KBM-7 (cell line): ENCODE measurements at regions not wholly inside any gene's neighbourhood (a gene's known extent, or its start where the extent isn't known, plus 50 kb on each side); places are given as distances from the start of the nearest gene placed in this dataset.
"Not testable (repeated sequence)": the region's sequence is repeated elsewhere in the genome, so short reads cannot be mapped to it uniquely, and the experiment has no call there.

ENCODE experiments used
- DNase-seq: peaks from one replicate; pipeline ENCODE4 v3.0.0-alpha.2; 2015
- in situ Hi-C: fragments of 300-500 bp; cut with MboI; formaldehyde crosslinking; loops from 2 replicates; pipeline ENCODE4 v1.14.3; 2020; ENCODE audit warnings: low sequenced_read_pairs, low pct_unique_long_range_greater_than_20kb, mixed read lengths

GRCh38 chr13:80840316-80840976, 499.5 kb upstream of the SPRY2 start:
- in situ Hi-C loops, result no loop called here
- DNase-seq, result no peak

DNA sequence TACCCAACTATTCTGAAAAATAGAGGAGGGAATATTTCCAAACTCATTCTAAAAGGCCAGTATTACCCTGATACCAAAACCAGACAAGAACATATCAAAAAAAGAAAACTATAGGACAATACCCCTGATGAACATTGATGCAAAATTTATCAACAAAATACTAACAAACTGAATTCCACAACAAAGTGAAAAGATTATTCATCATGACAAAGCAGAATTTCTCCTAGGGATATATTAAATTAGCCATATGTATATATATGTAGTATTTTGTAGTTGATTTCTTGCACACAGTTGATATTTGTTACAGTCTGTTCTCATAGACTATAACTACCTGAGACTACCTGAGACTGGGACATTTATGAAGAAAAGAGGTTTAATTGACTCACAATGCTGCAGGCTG, 495.0 kb upstream of the SPRY2 start:
- DNase-seq, result no peak
- in situ Hi-C loops, result no loop called here

DNA sequence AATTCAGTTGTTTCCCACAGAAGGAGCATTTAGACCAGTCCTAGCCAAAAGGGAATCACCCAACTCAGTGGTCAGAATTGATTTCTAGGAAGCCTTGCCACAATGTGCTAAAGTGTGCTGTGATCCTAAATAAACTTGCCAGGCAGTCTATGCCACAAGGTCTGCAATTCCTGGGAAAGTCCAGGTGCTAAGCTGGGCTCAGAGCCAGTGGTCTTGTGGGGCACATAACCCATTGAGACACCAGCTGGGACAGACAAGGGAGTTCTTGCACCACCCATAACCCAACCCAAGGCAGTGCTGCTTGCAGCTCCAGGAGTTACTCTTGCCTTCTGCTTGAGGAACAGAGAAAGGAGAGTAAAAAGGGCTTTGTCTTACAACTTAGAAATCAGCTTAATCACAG, 489.5 kb upstream of the SPRY2 start:
- DNase-seq, result no peak
- in situ Hi-C loops, result no loop called here

DNA sequence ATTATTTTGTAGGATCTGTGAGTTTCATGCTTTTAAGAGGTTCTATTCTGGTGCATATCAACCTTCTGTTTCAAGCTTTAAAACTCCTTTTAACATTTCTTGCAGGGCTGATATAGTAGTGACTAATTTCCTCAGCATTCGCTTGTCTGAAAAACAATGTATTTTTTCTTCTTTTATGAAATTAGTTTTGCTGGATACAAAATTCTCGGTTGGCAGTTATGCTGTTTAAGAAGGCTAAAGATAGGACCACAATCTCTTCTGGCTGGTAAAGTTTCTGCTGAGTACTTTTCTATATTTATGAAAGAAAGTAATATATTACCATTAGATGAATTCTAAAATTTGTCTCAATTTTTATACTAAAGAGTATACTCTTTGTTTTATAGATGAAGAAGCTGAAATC, 487.8 kb upstream of the SPRY2 start:
- DNase-seq, result no peak
- in situ Hi-C loops, result no loop called here

DNA sequence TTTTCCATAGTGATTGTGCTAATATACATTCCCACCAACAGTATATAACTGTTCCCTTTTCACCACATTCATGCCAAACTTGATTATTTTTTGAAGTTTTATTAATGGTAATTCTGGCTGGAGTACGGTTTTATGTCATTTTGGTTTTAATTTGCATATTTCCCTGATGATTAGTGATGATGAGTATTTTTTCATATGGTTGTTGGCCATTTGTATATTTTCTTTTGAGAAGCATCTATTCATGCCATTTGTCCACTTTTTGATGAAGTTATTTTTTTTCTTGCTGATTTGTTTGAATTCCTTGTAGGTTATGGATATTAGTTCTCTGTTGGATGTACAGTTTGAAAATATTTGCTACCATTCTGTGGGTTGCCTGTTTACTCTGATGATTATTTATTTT, 484.4 kb upstream of the SPRY2 start:
- DNase-seq, result no peak
- in situ Hi-C loops, result no loop called here

GRCh38 chr13:80824229-80824628, 483.3 kb upstream of the SPRY2 start:
- in situ Hi-C loops, result no loop called here
- DNase-seq, result no peak

GRCh38 chr13:80823472-80823871, 482.5 kb upstream of the SPRY2 start:
- in situ Hi-C loops, result no loop called here
- DNase-seq, result no peak

- no peak for DNase-seq
- in situ Hi-C loops, result no loop called here
These were observed 480.5 kb upstream of the SPRY2 start for GRCh38 chr13:80821466-80821865.

DNA sequence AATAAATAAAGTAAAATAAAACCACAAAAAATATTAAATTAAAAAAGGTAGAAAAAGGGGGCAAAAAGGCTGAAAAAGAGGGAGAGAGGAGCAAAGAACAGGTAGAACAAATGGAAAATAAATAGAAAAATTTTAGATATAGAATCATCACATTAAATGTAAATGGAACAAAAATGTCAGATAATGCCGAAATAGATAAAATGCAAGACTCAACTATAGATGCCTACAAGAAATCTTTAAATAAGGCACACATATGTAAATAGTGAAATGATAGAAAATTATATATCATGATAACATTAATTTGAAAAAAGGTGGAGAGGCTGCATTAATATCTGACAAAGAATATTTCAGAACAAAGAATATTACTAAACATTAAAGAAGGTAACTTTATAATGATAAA, 477.1 kb upstream of the SPRY2 start:
- DNase-seq, result no peak
- in situ Hi-C loops, result no loop called here

GRCh38 chr13:80814541-80814940, 473.6 kb upstream of the SPRY2 start:
- DNase-seq, result no peak
- in situ Hi-C loops, result no loop called here

GRCh38 chr13:80810294-80810693, 469.4 kb upstream of the SPRY2 start:
- in situ Hi-C loops, DNase-seq: not testable (repeated sequence)

GRCh38 chr13:80802946-80803345, 462.0 kb upstream of the SPRY2 start:
- DNase-seq, result no peak
- in situ Hi-C loops, result no loop called here

GRCh38 chr13:80798576-80799133, 457.7 kb upstream of the SPRY2 start:
- in situ Hi-C loops, result no loop called here
- DNase-seq, result no peak

DNA sequence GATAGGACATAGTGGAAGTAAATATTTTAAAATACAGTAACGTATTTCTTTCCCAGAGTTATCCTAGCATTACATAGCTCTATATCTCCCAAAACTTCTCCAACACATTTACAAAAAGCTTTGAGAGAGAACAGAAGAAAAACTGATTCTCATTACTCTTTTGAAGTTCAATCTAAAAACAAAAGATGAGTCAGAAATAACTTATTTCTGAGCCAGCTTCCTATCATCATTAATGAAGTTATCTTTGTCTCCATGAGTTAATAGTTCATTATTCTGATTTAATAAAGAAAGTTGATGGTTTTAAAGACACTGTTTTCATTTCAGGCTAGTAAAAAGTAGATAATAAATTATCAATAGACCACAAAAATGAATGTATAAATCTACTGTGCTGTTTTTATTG, 446.7 kb upstream of the SPRY2 start:
- in situ Hi-C loops, result no loop called here

DNA sequence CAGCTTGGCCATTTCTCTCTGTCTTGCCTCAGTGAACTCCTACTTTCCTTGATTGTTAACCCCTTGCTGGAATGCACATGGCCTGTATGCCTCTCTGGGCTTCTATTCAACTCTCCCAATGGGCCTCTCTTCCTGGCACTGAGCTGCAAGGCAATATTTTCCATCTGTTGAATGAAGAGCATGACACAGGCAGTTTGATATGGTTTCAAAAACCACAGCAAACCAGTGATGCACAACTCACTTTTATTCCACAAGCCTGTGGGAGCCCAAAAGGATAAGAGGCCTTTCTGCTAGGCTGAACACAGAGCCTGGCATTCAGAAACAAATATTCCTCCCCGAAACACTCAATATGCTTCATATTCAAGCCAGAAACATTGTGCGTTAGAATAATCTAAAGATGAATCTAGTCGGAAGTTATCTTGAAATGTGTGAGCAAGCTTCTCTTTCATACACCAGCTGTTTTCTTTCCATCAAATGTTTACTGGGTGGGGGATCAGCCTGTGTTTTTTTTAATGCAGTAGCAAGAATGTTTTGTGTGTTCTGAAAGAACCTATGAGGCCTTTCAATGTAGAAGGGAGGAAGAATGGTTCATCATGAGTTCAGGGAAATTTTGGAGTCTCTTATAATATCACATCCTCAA, 443.1 kb upstream of the SPRY2 start:
- in situ Hi-C loops, result no loop called here
- no peak for DNase-seq

More for the DNA sequence above, 446.7 kb upstream of the SPRY2 start:
- DNase-seq, result no peak

GRCh38 chr13:80782441-80782840, 441.5 kb upstream of the SPRY2 start:
- DNase-seq, result no peak
- in situ Hi-C loops, result no loop called here

GRCh38 chr13:80778297-80778696, 437.4 kb upstream of the SPRY2 start:
- DNase-seq, result no peak
- in situ Hi-C loops, result no loop called here

DNA sequence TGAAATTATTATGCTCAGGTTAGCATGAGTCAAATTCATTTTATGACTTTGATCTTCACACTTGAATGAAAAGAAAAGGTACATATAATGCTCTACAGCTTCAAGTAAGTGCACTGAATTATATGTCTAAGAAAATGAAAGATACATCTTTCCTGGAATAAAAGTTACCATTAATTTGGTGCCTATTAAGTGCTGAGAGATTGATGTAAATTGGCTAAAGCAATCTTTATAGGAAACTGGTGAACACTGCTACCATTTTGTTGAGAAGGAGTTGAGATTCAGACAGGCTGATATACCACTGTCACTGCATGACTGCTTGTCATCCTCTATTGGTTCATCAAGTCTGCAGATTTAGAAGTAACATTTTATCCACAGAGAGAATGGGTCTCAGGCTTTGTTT, 416.8 kb upstream of the SPRY2 start:
- in situ Hi-C loops, result no loop called here
- no peak for DNase-seq

- DNase-seq, result no peak
- in situ Hi-C loops, result no loop called here
These were observed 415.0 kb upstream of the SPRY2 start for GRCh38 chr13:80755910-80756309.

GRCh38 chr13:80754441-80754840, 413.5 kb upstream of the SPRY2 start:
- no peak for DNase-seq
- in situ Hi-C loops, result no loop called here

- no peak for DNase-seq
- in situ Hi-C loops, result no loop called here
These were observed 412.9 kb upstream of the SPRY2 start for GRCh38 chr13:80753866-80754265.
